CD14-positive monocyte (primary cell): ENCODE measurements at regions not wholly inside any gene's neighbourhood (a gene's known extent, or its start where the extent isn't known, plus 50 kb on each side); places are given as distances from the start of the nearest gene placed in this dataset.

Experiments
- DNase-seq, 3 donors: peaks; one replicate each; pipeline ENCODE4 v3.0.0-alpha.2; 2011 to 2022
- H2AFZ ChIP-seq: 2 replicates; pipeline ENCODE4 v1.6.0; 2012; ENCODE audit warnings: mild to moderate bottlenecking, low read depth, low read length, inconsistent platforms; ENCODE audit not compliant: insufficient read depth, poor library complexity, severe bottlenecking
- H3K27ac ChIP-seq, 2 donors: 1 replicate in 1 of 2; 2 replicates in 1 of 2; pipeline ENCODE4 v1.5.1; 2012 to 2013; ENCODE audit warnings: low read length in 2 of 2, control low read depth in 1 of 2, inconsistent platforms in 1 of 2, low read depth in 1 of 2, mild to moderate bottlenecking in 1 of 2
- H3K27me3 ChIP-seq, 2 donors: one replicate each; pipeline versions ENCODE4 v1.6.0 to v1.6.1; 2011 to 2013; ENCODE audit warnings: low read length in 2 of 2; ENCODE audit not compliant: control insufficient read depth in 2 of 2, insufficient read depth in 2 of 2
- H3K36me3 ChIP-seq, 2 donors: replicated peaks in 1 of 2; 1 replicate in 1 of 2; 2 replicates in 1 of 2; pipeline versions ENCODE4 v1.5.1 to v1.6.1; 2012 to 2013; ENCODE audit warnings: low read length in 2 of 2, control low read depth in 1 of 2, inconsistent platforms in 1 of 2, mild to moderate bottlenecking in 1 of 2; ENCODE audit not compliant: insufficient read depth in 2 of 2, control insufficient read depth in 1 of 2
- H3K4me1 ChIP-seq, 2 donors: 1 replicate in 1 of 2; 2 replicates in 1 of 2; pipeline versions ENCODE4 v1.5.1 to v1.6.1; 2012 to 2013; ENCODE audit warnings: low read length in 2 of 2, control low read depth in 1 of 2, inconsistent platforms in 1 of 2, mild to moderate bottlenecking in 1 of 2, moderate library complexity in 1 of 2; ENCODE audit not compliant: insufficient read depth in 2 of 2, control insufficient read depth in 1 of 2
- H3K4me2 ChIP-seq: replicated peaks from 2 replicates; pipeline ENCODE3; 2012; ENCODE audit warnings: low read length, moderate library complexity, mild to moderate bottlenecking; ENCODE audit not compliant: poor library complexity, severe bottlenecking; ENCODE audit errors: extremely low read depth
- H3K4me3 ChIP-seq, 3 experiments: fragments of 200-600 bp in 1 of 3; sonication (generic) in 1 of 3; replicated peaks in 1 of 3; 1 replicate in 2 of 3; 2 replicates in 1 of 3; pipeline ENCODE4 v1.5.1; 2011 to 2013; ENCODE audit warnings: low read length in 3 of 3, mild to moderate bottlenecking in 3 of 3, control low read depth in 2 of 3, low read depth in 2 of 3, inconsistent platforms in 1 of 3, moderate library complexity in 1 of 3
- H3K79me2 ChIP-seq: 2 replicates; pipeline ENCODE4 v1.6.0; 2012; ENCODE audit warnings: mild to moderate bottlenecking, control low read depth, inconsistent platforms, low read length, moderate library complexity; ENCODE audit not compliant: insufficient read depth
- H3K9ac ChIP-seq: 2 replicates; pipeline ENCODE4 v1.6.0; 2017; ENCODE audit warnings: low read length, mild to moderate bottlenecking; ENCODE audit not compliant: insufficient read depth, poor library complexity, severe bottlenecking
- H3K9me3 ChIP-seq, 2 donors: replicated peaks in 1 of 2; 1 replicate in 1 of 2; 2 replicates in 1 of 2; pipeline versions ENCODE4 v1.5.1 to v1.6.1; 2012 to 2013; ENCODE audit warnings: low read length in 2 of 2, control low read depth in 1 of 2; ENCODE audit not compliant: control insufficient read depth in 1 of 2, insufficient read depth in 1 of 2
- H4K20me1 ChIP-seq: 2 replicates; pipeline ENCODE4 v1.6.0; 2012; ENCODE audit warnings: mild to moderate bottlenecking, low read length, control low read depth, moderate library complexity; ENCODE audit not compliant: insufficient read depth
- H3K27ac Mint-ChIP-seq, 7 donors: one replicate each; pipeline ENCODE4 v1.8.0; 2020; ENCODE audit warnings: mild to moderate bottlenecking in 7 of 7, mixed read lengths in 7 of 7, moderate library complexity in 6 of 7, inconsistent platforms in 2 of 7
- H3K27me3 Mint-ChIP-seq, 3 donors: one replicate each; pipeline ENCODE4 v1.8.0; 2021 to 2022; ENCODE audit warnings: low read depth in 3 of 3, mild to moderate bottlenecking in 3 of 3, mixed read lengths in 3 of 3, moderate library complexity in 3 of 3, inconsistent platforms in 1 of 3
- H3K36me3 Mint-ChIP-seq, 2 donors: one replicate each; pipeline ENCODE4 v1.8.0; 2020; ENCODE audit warnings: mixed read lengths in 2 of 2, inconsistent platforms in 1 of 2, mild to moderate bottlenecking in 1 of 2
- H3K4me1 Mint-ChIP-seq: one replicate; pipeline ENCODE4 v1.8.0; 2020; ENCODE audit warnings: mild to moderate bottlenecking, mixed read lengths
- H3K4me3 Mint-ChIP-seq, 2 donors: one replicate each; pipeline ENCODE4 v1.8.0; 2020; ENCODE audit warnings: mild to moderate bottlenecking in 2 of 2, mixed read lengths in 2 of 2, moderate library complexity in 1 of 2
- H3K9me3 Mint-ChIP-seq, 7 donors: one replicate each; pipeline ENCODE4 v1.8.0; 2020 to 2022; ENCODE audit warnings: mixed read lengths in 7 of 7, mild to moderate bottlenecking in 6 of 7, moderate library complexity in 6 of 7, inconsistent platforms in 2 of 7
- WGBS: methylation state at CpG from one replicate; pipeline ENCODE4 v1.1.5; 2013; ENCODE audit warnings: missing lambda C conversion rate; ENCODE audit not compliant: insufficient coverage; 5-methylcytosine and 5-hydroxymethylcytosine counted together
- intact Hi-C, 2 donors: fragments of 100-400 bp; cut with micrococcal nuclease; formaldehyde crosslinking; loops; one replicate each; pipeline versions ENCODE4 v1.15.0 to v1.15.1; 2023
- TF ChIP-seq, protein P1 (sequence below): fragments of 200-600 bp; IDR thresholded peaks from one replicate; pipeline ENCODE4 v1.8.0; 2022; ENCODE audit warnings: antibody characterized with exemption, mild to moderate bottlenecking

GRCh38 chr2:22673529-22673928 lies 711.5 kb upstream of the KLHL29 start:
- H3K79me2 ChIP-seq: no peaks in the 10 kb centered on the region
- Mint-ChIP-seq H3K36me3 (no peaks in the 10 kb centered on the region), H3K4me1 (no peaks in the 10 kb centered on the region), H3K27me3 (no peaks in the 10 kb centered on the region), H3K27ac (no peak overlapping the region), H3K9me3 (peaks cover 0 to 3% (median 0%) of the 10 kb centered on the region in 7 donors), H3K4me3 (no peak overlapping the region)
- no peak overlapping the region for H3K4me3 ChIP-seq
- no peaks in the 10 kb centered on the region for H3K4me1 ChIP-seq
- H3K36me3 ChIP-seq: no peaks in the 10 kb centered on the region
- TF ChIP-seq, protein P1, sequence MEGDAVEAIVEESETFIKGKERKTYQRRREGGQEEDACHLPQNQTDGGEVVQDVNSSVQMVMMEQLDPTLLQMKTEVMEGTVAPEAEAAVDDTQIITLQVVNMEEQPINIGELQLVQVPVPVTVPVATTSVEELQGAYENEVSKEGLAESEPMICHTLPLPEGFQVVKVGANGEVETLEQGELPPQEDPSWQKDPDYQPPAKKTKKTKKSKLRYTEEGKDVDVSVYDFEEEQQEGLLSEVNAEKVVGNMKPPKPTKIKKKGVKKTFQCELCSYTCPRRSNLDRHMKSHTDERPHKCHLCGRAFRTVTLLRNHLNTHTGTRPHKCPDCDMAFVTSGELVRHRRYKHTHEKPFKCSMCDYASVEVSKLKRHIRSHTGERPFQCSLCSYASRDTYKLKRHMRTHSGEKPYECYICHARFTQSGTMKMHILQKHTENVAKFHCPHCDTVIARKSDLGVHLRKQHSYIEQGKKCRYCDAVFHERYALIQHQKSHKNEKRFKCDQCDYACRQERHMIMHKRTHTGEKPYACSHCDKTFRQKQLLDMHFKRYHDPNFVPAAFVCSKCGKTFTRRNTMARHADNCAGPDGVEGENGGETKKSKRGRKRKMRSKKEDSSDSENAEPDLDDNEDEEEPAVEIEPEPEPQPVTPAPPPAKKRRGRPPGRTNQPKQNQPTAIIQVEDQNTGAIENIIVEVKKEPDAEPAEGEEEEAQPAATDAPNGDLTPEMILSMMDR: no peak
- no peak overlapping the region for H3K9ac ChIP-seq
- peaks cover 0 to 4% of the 10 kb centered on the region in 2 donors for H3K9me3 ChIP-seq
- 100% methylated on average over 1 of the region's 6 CpGs for WGBS
- H3K4me2 ChIP-seq: no peak overlapping the region
- no peak for DNase-seq
- H3K27me3 ChIP-seq: no peaks in the 10 kb centered on the region
- no peak overlapping the region for H3K27ac ChIP-seq
- no peaks in the 10 kb centered on the region for H4K20me1 ChIP-seq
- intact Hi-C loops: no loop called here
- H2AFZ ChIP-seq: no peak overlapping the region

DNA sequence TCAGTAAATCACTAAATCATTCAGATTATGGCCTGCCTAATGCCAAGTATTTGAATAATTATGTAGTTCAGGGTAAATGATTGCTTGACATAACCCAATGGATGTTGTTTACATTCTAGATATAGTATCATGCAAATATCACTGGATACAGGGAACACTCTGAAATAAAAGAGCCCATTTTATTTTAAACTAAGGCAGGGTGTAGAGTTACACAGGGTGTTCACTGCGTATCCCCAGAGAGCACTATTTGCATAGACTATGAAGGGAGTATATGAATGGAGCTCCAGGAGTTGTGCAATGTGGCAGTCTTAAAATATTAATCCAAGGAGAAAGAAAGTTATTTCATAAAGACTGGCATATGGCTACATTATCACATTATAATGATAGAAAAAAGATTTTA lies 701.1 kb upstream of the KLHL29 start:
- H3K27me3 ChIP-seq: no peaks in the 10 kb centered on the region
- Mint-ChIP-seq H3K27ac (no peak overlapping the region), H3K4me3 (no peak overlapping the region), H3K27me3 (no peaks in the 10 kb centered on the region), H3K4me1 (no peaks in the 10 kb centered on the region), H3K36me3 (no peaks in the 10 kb centered on the region), H3K9me3 (peaks cover 0 to 10% (median 1%) of the 10 kb centered on the region in 7 donors)
- no CpG with 5 or more reads among the region's 1 CpG for WGBS
- no peak overlapping the region for H3K4me3 ChIP-seq
- no peak overlapping the region for H3K4me2 ChIP-seq
- no peaks in the 10 kb centered on the region for H4K20me1 ChIP-seq
- no peak overlapping the region for H3K9ac ChIP-seq
- H3K27ac ChIP-seq: no peak overlapping the region
- H3K9me3 ChIP-seq: peaks cover 0 to 7% of the 10 kb centered on the region in 2 donors
- no peak overlapping the region for H2AFZ ChIP-seq
- no peaks in the 10 kb centered on the region for H3K4me1 ChIP-seq
- TF ChIP-seq, protein P1: no peak
- intact Hi-C loops: no loop called here
- no peaks in the 10 kb centered on the region for H3K79me2 ChIP-seq
- no peaks in the 10 kb centered on the region for H3K36me3 ChIP-seq
- no peak for DNase-seq
